PC-3 (cell line): ENCODE measurements at regions not wholly inside any gene's neighbourhood (a gene's known extent, or its start where the extent isn't known, plus 50 kb on each side); places are given as distances from the start of the nearest gene placed in this dataset.

Experiments
- ATAC-seq: fragments of 200-7000 bp; cut with Tn5 transposase; 2 replicates; pipeline ENCODE4 v1.9.1; 2020; ENCODE audit warnings: mild to moderate bottlenecking, moderate library complexity
- BruUV-seq: library from RNA; stranded (reverse); fragments of 400-500 nt; replicated peaks from 2 replicates; lab custom pipeline; 2021; lab: Mats Ljungman, UMichigan
- CTCF ChIA-PET: fragments of 300-600 bp; sonication (Branson Sonifier 250); formaldehyde crosslinking; loops from one replicate; lab custom pipeline; 2022; ENCODE audit warnings: antibody characterized with exemption; lab: Charles Lee
- POLR2A ChIA-PET: fragments of 300-600 bp; sonication (Branson Sonifier 250); formaldehyde crosslinking; loops from one replicate; lab custom pipeline; 2022; ENCODE audit warnings: antibody characterized with exemption; ENCODE audit not compliant: unreplicated experiment; lab: Charles Lee
- DNase-seq: peaks from one replicate; pipeline ENCODE4 v3.0.0-alpha.2; 2015
- H2AFZ ChIP-seq: fragments of 300-600 bp; sonication (generic); 2 replicates; pipeline ENCODE4 v1.6.0; 2016; ENCODE audit warnings: antibody characterized with exemption, low read length
- H3F3A ChIP-seq: fragments of 300-600 bp; sonication (generic); one replicate; pipeline ENCODE4 v1.6.0; 2017; ENCODE audit warnings: antibody characterized with exemption, low read length, control low read depth, mild to moderate bottlenecking; ENCODE audit not compliant: unreplicated experiment
- H3K27ac ChIP-seq: fragments of 300-600 bp; sonication (generic); 2 replicates; pipeline ENCODE4 v1.5.1; 2016; ENCODE audit warnings: mild to moderate bottlenecking, low read length
- H3K27me3 ChIP-seq: fragments of 300-600 bp; sonication (generic); 2 replicates; pipeline ENCODE4 v1.6.1; 2016; ENCODE audit warnings: low read length, mixed read lengths
- H3K36me3 ChIP-seq: fragments of 300-600 bp; sonication (generic); 2 replicates; pipeline ENCODE4 v1.6.1; 2016; ENCODE audit warnings: low read depth, mixed run types, low read length, mixed read lengths
- H3K4me1 ChIP-seq: fragments of 300-600 bp; sonication (generic); 2 replicates; pipeline ENCODE4 v1.5.1; 2016; ENCODE audit warnings: low read length; ENCODE audit not compliant: insufficient read depth
- H3K4me2 ChIP-seq: fragments of 300-600 bp; sonication (generic); 2 replicates; pipeline ENCODE4 v1.6.0; 2016; ENCODE audit warnings: low read length
- H3K4me3 ChIP-seq: fragments of 300-600 bp; sonication (generic); 2 replicates; pipeline ENCODE4 v1.5.1; 2016; ENCODE audit warnings: mild to moderate bottlenecking, low read length, mixed read lengths
- H3K79me2 ChIP-seq: fragments of 300-600 bp; sonication (generic); 2 replicates; pipeline ENCODE4 v1.6.1; 2017; ENCODE audit warnings: low read length, mixed read lengths
- H3K9ac ChIP-seq: fragments of 300-600 bp; sonication (generic); 2 replicates; pipeline ENCODE4 v1.6.0; 2016; ENCODE audit warnings: mild to moderate bottlenecking, low read length
- H3K9me2 ChIP-seq: fragments of 300-600 bp; sonication (generic); replicated peaks from 2 replicates; pipeline ENCODE4 v1.6.1; 2016; ENCODE audit warnings: mixed run types, low read length, mixed read lengths
- H3K9me3 ChIP-seq: fragments of 300-600 bp; sonication (generic); 2 replicates; pipeline ENCODE4 v1.6.1; 2016; ENCODE audit warnings: low read length, mixed read lengths
- H4K20me1 ChIP-seq: fragments of 300-600 bp; sonication (generic); 2 replicates; pipeline ENCODE4 v1.6.1; 2016; ENCODE audit warnings: low read length, mixed read lengths
- EZH2 ChIP-seq: fragments of 300-600 bp; sonication (generic); IDR thresholded peaks from one replicate; pipeline ENCODE4 v1.6.1; 2017; ENCODE audit warnings: antibody characterized with exemption, mild to moderate bottlenecking, low read length; ENCODE audit not compliant: unreplicated experiment
- EZH2phosphoT487 ChIP-seq: fragments of 300-600 bp; sonication (generic); IDR thresholded peaks from 2 replicates; pipeline ENCODE4 v1.6.1; 2018; ENCODE audit warnings: mild to moderate bottlenecking, antibody characterized with exemption, low read length, borderline replicate concordance
- intact Hi-C: fragments of 100-400 bp; cut with micrococcal nuclease; formaldehyde crosslinking; loops from 2 replicates; pipeline ENCODE4 v1.9.0; 2023
- TF ChIP-seq, protein P1 (sequence below): fragments of 300-600 bp; sonication (generic); conservative IDR thresholded peaks from 2 replicates; pipeline ENCODE4 v1.5.1; 2017; ENCODE audit warnings: antibody characterized with exemption, low read depth, mild to moderate bottlenecking, low read length

DNA sequence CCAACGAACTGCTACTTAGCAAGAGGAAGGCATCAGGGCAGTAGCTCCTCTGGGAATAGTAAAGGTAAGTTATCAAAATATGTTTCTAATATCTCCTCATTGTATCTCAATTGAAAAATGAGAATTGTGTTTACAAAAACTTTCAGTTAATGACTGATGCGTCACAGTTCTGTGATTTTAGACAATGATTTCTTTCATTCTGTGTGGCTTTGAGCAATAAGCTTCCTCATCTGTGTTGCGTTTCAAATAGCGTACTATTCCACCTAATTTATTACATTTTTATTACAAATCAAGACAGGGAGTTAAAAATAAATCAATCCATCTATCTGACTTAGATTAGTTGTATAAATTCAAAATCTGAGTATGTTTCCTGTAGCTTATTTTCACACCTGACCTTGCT is 145.0 kb downstream of the CAAP1 start:
- DNase-seq (no peak), ATAC-seq (no peak)
- no peak overlapping the region for H3K27ac ChIP-seq
- POLR2A ChIA-PET, result no interaction called here
- peaks cover 9% of the 10 kb centered on the region for H3K4me1 ChIP-seq
- H3K9ac ChIP-seq, result no peak overlapping the region
- no peaks in the 10 kb centered on the region for H3K79me2 ChIP-seq
- no peaks in the 10 kb centered on the region for H4K20me1 ChIP-seq
- intact Hi-C loops, result loop anchor here (10.0 kb wide), 2 partner anchors 47 to 227 kb away; no protein-coding TSS in a partner anchor
- no peak overlapping the region for H3K4me3 ChIP-seq
- CTCF ChIA-PET, result no interaction called here
- no peaks in the 10 kb centered on the region for H3K27me3 ChIP-seq
- no peaks in the 10 kb centered on the region for H3F3A ChIP-seq
- H3K9me3 ChIP-seq, result no peaks in the 10 kb centered on the region
- no peaks in the 10 kb centered on the region for H3K36me3 ChIP-seq
- no peak overlapping the region for H3K4me2 ChIP-seq
- no TSS peak for BruUV-seq
- TF ChIP-seq, protein P1, sequence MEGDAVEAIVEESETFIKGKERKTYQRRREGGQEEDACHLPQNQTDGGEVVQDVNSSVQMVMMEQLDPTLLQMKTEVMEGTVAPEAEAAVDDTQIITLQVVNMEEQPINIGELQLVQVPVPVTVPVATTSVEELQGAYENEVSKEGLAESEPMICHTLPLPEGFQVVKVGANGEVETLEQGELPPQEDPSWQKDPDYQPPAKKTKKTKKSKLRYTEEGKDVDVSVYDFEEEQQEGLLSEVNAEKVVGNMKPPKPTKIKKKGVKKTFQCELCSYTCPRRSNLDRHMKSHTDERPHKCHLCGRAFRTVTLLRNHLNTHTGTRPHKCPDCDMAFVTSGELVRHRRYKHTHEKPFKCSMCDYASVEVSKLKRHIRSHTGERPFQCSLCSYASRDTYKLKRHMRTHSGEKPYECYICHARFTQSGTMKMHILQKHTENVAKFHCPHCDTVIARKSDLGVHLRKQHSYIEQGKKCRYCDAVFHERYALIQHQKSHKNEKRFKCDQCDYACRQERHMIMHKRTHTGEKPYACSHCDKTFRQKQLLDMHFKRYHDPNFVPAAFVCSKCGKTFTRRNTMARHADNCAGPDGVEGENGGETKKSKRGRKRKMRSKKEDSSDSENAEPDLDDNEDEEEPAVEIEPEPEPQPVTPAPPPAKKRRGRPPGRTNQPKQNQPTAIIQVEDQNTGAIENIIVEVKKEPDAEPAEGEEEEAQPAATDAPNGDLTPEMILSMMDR, result no peak
- TF ChIP-seq EZH2phosphoT487, result no peak
- TF ChIP-seq EZH2, result no peak
- no peaks in the 10 kb centered on the region for H3K9me2 ChIP-seq
- H2AFZ ChIP-seq, result no peak overlapping the region

DNA sequence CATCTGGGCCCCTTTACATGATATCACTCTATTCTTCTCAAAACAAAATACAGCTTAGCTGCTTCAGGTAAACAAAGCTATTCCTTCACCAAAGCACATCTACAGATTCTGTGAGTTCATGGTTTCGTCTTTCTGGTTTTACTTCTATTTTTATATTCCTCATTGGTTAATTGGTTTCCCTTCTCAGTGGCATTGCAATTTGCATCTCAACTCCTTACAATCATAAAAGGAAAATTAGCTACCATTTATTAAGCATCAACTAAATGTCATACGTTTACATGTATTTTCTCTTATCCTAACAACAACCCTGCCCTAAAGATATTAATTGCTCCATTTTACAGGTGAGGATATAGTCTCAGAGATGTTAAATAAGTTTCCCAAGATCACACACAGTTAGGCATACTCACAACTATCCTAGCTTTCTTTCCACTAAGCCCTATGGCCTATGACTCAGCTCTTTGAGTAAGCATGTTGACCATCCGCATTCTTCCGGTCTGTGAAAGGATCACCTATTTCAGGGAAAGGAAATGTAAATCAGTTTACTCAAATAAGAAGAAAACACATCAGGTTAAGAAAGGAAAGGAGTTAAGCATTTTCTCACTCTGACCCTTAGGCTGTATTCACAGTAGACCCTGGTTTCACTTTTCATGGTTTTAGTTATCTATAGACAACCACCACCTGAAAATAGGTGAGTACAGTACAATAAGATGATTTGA is 146.1 kb downstream of the CAAP1 start:
- peak overlapping the region; percentile 33; the same call in 1 of the 2 replicates for H3K4me2 ChIP-seq
- no peaks in the 10 kb centered on the region for H3F3A ChIP-seq
- DNase-seq (peak; percentile 79), ATAC-seq (peak; percentile 99)
- H3K27me3 ChIP-seq, result no peaks in the 10 kb centered on the region
- H2AFZ ChIP-seq, result no peak overlapping the region
- H3K9me2 ChIP-seq, result no peaks in the 10 kb centered on the region
- H4K20me1 ChIP-seq, result no peaks in the 10 kb centered on the region
- TF ChIP-seq, protein P1, result no peak
- TF ChIP-seq EZH2phosphoT487, result no peak
- TF ChIP-seq EZH2, result no peak
- intact Hi-C loops, result loop anchor here (10.0 kb wide), 2 partner anchors 48 to 228 kb away; no protein-coding TSS in a partner anchor
- H3K36me3 ChIP-seq, result no peaks in the 10 kb centered on the region
- no peaks in the 10 kb centered on the region for H3K9me3 ChIP-seq
- CTCF ChIA-PET, result interaction anchor here (0.6 kb wide), 1 partner anchor 101 kb away, joined by 3 read pairs; no protein-coding TSS in a partner anchor
- H3K9ac ChIP-seq, result no peak overlapping the region
- POLR2A ChIA-PET, result no interaction called here
- peak overlapping the region; percentile 38 for H3K27ac ChIP-seq
- H3K79me2 ChIP-seq, result no peaks in the 10 kb centered on the region
- H3K4me1 ChIP-seq, result peaks cover 9% of the 10 kb centered on the region
- no peak overlapping the region for H3K4me3 ChIP-seq
- BruUV-seq, result no TSS peak

DNA sequence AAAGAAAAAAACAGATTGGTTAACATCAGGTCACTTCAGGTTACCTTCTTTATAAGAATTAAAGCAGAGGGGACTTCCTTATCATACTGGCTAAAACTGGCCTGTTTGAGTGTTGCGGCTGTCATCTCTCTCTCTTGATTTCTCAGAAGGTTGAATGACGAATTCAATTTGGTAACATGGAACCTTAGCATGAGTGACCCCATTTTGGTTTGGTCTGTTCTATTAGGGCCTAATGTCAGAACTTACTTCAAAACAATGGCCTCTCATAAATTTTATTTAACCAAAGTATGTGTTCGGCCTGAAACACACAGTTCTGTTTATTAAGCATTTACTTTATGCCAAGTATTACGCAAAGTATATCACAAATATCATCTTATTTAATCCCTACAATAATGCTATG is 147.5 kb downstream of the CAAP1 start:
- no peak for DNase-seq
- no peak overlapping the region for H3K27ac ChIP-seq
- no peaks in the 10 kb centered on the region for H3K27me3 ChIP-seq
- H4K20me1 ChIP-seq, result no peaks in the 10 kb centered on the region
- no peak overlapping the region for H3K4me2 ChIP-seq
- no peak for ATAC-seq
- no peaks in the 10 kb centered on the region for H3K79me2 ChIP-seq
- no peak overlapping the region for H2AFZ ChIP-seq
- no peak for TF ChIP-seq EZH2phosphoT487
- TF ChIP-seq EZH2, result no peak
- TF ChIP-seq, protein P1, result no peak
- peaks cover 9% of the 10 kb centered on the region for H3K4me1 ChIP-seq
- H3K9me3 ChIP-seq, result no peaks in the 10 kb centered on the region
- H3K9me2 ChIP-seq, result no peaks in the 10 kb centered on the region
- H3K36me3 ChIP-seq, result no peaks in the 10 kb centered on the region
- POLR2A ChIA-PET, result no interaction called here
- H3K9ac ChIP-seq, result no peak overlapping the region
- no peaks in the 10 kb centered on the region for H3F3A ChIP-seq
- H3K4me3 ChIP-seq, result no peak overlapping the region
- intact Hi-C loops, result loop anchor here (10.0 kb wide), 2 partner anchors 50 to 230 kb away; no protein-coding TSS in a partner anchor
- CTCF ChIA-PET, result no interaction called here
- BruUV-seq, result no TSS peak
